ENCODE measurements at regions not wholly inside any gene's neighbourhood (a gene's known extent, or its start where the extent isn't known, plus 50 kb on each side); places are given as distances from the start of the nearest gene placed in this dataset.

GRCh38 chr2:2890901-2891300, 486.7 kb downstream of the EIPR1 start:
- Histone ChIP-seq H3K4me2 (no peak overlapping the region), H2AFZ (ENCODE audit: low read depth) (no peak overlapping the region), H3K79me2 (ENCODE audit: insufficient read depth) (no peaks in the 10 kb centered on the region), H3K27me3 (ENCODE audit: insufficient read depth) (no peaks in the 10 kb centered on the region), H3K9me2 (no peaks in the 10 kb centered on the region), H3K27ac (ENCODE audit: low read depth in 2 of 2, low read length in 1 of 2) (no peak overlapping the region), H3K9me3 (no peaks in the 10 kb centered on the region; the same call in 1 of the 2 replicates), H3K4me1 (ENCODE audit: control insufficient read depth in 1 of 2, insufficient read depth in 2 of 2, low read depth in 1 of 2, low read length in 1 of 2) (peaks cover 0 to 14% of the 10 kb centered on the region in 2 experiments; a peak in 1 of 4 replicates), H3K4me3 (ENCODE audit: low read depth in 2 of 2, low read length in 1 of 2) (no peak overlapping the region), H4K20me1 (ENCODE audit: insufficient read depth) (no peaks in the 10 kb centered on the region), H3K36me3 (replicated peaks in 1 of 2; ENCODE audit: control insufficient read depth in 1 of 2, insufficient read depth in 2 of 2, low read length in 1 of 2) (no peaks in the 10 kb centered on the region), H3K9ac (no peak overlapping the region), H3F3A (replicated peaks; ENCODE audit: insufficient read depth) (no peaks in the 10 kb centered on the region)
- no peak for TF ChIP-seq RAD21 (IDR thresholded peaks at IDR 0.05; ENCODE audit: low read length)
- TF ChIP-seq NFIC (IDR thresholded peaks at IDR 0.05; ENCODE audit: borderline replicate concordance): no peak
- TF ChIP-seq USF1 (IDR thresholded peaks at IDR 0.05; ENCODE audit: borderline replicate concordance, low read depth): no peak
- TF ChIP-seq YY1 (IDR thresholded peaks at IDR 0.05; ENCODE audit: low read depth): no peak
- no peak for TF ChIP-seq RXRA (IDR thresholded peaks at IDR 0.05; ENCODE audit: borderline replicate concordance, low read depth)
- TF ChIP-seq SIN3A (IDR thresholded peaks at IDR 0.05; ENCODE audit: borderline replicate concordance, low read depth, low read length): no peak
- DNase-seq: no peak
- ChIA-PET POLR2A (interaction anchor here (2.2 kb wide), 1 partner anchor 44 kb away, joined by 6 read pairs; no protein-coding TSS in a partner anchor), CTCF (interaction anchor here (0.9 kb wide), 1 partner anchor 11 kb away, joined by 4 read pairs; no protein-coding TSS in a partner anchor)
- WGBS (ENCODE audit: low lambda C conversion rate): 34% methylated on average over 6 of the region's 6 CpGs

- CTCF ChIA-PET: interaction anchor here (1.2 kb wide), 1 partner anchor 9 kb away, joined by 3 read pairs; no protein-coding TSS in a partner anchor
Observed at GRCh38 chr2:2890246-2890645, 487.4 kb downstream of the EIPR1 start.

More at GRCh38 chr2:2890246-2890645, 487.4 kb downstream of the EIPR1 start:
- Histone ChIP-seq H4K20me1 (ENCODE audit: insufficient read depth) (no peaks in the 10 kb centered on the region), H3K27ac (ENCODE audit: low read depth in 2 of 2, low read length in 1 of 2) (no peak overlapping the region), H3K4me3 (ENCODE audit: low read depth in 2 of 2, low read length in 1 of 2) (no peak overlapping the region), H3K9me2 (no peaks in the 10 kb centered on the region), H3K4me2 (no peak overlapping the region), H3K79me2 (ENCODE audit: insufficient read depth) (no peaks in the 10 kb centered on the region), H3K4me1 (ENCODE audit: control insufficient read depth in 1 of 2, insufficient read depth in 2 of 2, low read depth in 1 of 2, low read length in 1 of 2) (peaks cover 0 to 14% of the 10 kb centered on the region in 2 experiments; a peak in 1 of 4 replicates), H3K27me3 (ENCODE audit: insufficient read depth) (no peaks in the 10 kb centered on the region), H3K9me3 (no peaks in the 10 kb centered on the region; the same call in 1 of the 2 replicates), H3F3A (replicated peaks; ENCODE audit: insufficient read depth) (no peaks in the 10 kb centered on the region), H3K36me3 (replicated peaks in 1 of 2; ENCODE audit: control insufficient read depth in 1 of 2, insufficient read depth in 2 of 2, low read length in 1 of 2) (no peaks in the 10 kb centered on the region), H3K9ac (no peak overlapping the region), H2AFZ (ENCODE audit: low read depth) (no peak overlapping the region)
- POLR2A ChIA-PET: interaction anchor here (0.9 to 2.2 kb wide), 3 partner anchors 43 to 559 kb away, joined by 3 to 6 read pairs (median 5); partner anchors contain the start of gene MYT1L
- 51% methylated on average over 11 of the region's 11 CpGs for WGBS (ENCODE audit: low lambda C conversion rate)
- no peak for TF ChIP-seq RXRA (IDR thresholded peaks at IDR 0.05; ENCODE audit: borderline replicate concordance, low read depth)
- no peak for TF ChIP-seq NRF1 (IDR thresholded peaks at IDR 0.05; ENCODE audit: low read depth, low read length)
- TF ChIP-seq RCOR1 (IDR thresholded peaks at IDR 0.05; ENCODE audit: low read length): no peak
- TF ChIP-seq RFX5 (IDR thresholded peaks at IDR 0.05; ENCODE audit: low read length): no peak
- no peak for TF ChIP-seq SIN3A (IDR thresholded peaks at IDR 0.05; ENCODE audit: borderline replicate concordance, low read depth, low read length)
- no peak for TF ChIP-seq POLR2AphosphoS5 (IDR thresholded peaks at IDR 0.05; ENCODE audit: low read depth, low read length)
- no peak for TF ChIP-seq GATA2 (CRISPR knock-in tag; IDR thresholded peaks at IDR 0.05)
- TF ChIP-seq NFIC (IDR thresholded peaks at IDR 0.05; ENCODE audit: borderline replicate concordance): no peak
- TF ChIP-seq FOXM1 (IDR thresholded peaks at IDR 0.05; ENCODE audit: low read depth): no peak
- no peak for TF ChIP-seq JUND (IDR thresholded peaks at IDR 0.05)
- TF ChIP-seq SMC3 (IDR thresholded peaks at IDR 0.05; ENCODE audit: low read depth, low read length): no peak
- no peak for TF ChIP-seq EP300 (IDR thresholded peaks at IDR 0.05; ENCODE audit: borderline replicate concordance in 1 of 2, low read depth in 1 of 2, low read length in 1 of 2)
- no peak for TF ChIP-seq FOXJ3 (CRISPR knock-in tag; IDR thresholded peaks at IDR 0.05)
- TF ChIP-seq GABPA (IDR thresholded peaks at IDR 0.05; ENCODE audit: low read depth): no peak
- no peak for TF ChIP-seq CHD2 (IDR thresholded peaks at IDR 0.05; ENCODE audit: low read length, partially characterized antibody)
- no peak for TF ChIP-seq IRF3 (IDR thresholded peaks at IDR 0.05; ENCODE audit: low read depth, low read length)
- no peak for DNase-seq
